NCI-H146 treated with DMSO at 0.1 percent for 48 hours (cell line): ENCODE measurements at regions not wholly inside any gene's neighbourhood (a gene's known extent, or its start where the extent isn't known, plus 50 kb on each side); places are given as distances from the start of the nearest gene placed in this dataset.
A peak's percentile ranks its signal among the peaks of the same experiment; 100 is the strongest.

Source experiments
- DNase-seq: peaks from one replicate; lab custom pipeline; 2025; ENCODE audit not compliant: unreplicated experiment; lab: John Stamatoyannopoulos, UW

DNA sequence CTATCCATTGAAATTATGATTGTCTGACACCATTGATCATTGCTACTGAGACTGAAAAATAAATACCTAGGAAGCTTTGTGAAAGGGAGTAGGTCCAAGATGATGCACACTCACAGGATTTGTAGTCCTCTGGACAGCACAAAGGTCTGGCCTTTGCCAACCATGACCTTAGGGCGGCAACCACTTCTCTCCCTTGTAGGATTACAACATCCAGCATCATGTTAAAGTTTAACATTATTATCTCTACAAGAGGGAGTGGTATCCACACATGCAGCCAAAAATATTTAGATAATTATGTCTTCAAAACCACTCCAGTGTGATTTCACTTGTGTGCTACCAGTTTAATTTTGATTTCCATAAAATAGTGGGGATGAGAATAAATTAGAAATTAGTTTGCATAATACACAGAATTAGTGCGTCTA lies 51.1 kb upstream of the NHSL1 start:
- no peak for DNase-seq

DNA sequence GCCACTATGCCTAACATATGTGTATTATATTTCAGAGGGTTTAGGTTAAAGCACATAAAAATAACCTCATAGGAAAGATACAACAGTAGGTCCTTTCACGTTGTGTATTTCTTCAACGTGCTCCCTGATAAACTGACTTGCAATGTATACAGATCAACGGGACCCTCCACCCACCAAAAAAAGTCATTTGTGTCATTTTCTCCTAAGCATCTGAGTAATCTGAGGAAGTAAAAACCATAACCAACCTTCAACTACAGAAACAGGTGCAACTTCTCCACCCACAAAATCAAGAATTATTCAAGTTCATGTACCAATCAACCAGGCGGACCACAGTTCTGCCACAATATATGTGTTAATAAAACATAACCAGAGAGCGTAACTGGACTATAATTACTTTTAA lies 54.9 kb upstream of the NHSL1 start:
- no peak for DNase-seq

DNA sequence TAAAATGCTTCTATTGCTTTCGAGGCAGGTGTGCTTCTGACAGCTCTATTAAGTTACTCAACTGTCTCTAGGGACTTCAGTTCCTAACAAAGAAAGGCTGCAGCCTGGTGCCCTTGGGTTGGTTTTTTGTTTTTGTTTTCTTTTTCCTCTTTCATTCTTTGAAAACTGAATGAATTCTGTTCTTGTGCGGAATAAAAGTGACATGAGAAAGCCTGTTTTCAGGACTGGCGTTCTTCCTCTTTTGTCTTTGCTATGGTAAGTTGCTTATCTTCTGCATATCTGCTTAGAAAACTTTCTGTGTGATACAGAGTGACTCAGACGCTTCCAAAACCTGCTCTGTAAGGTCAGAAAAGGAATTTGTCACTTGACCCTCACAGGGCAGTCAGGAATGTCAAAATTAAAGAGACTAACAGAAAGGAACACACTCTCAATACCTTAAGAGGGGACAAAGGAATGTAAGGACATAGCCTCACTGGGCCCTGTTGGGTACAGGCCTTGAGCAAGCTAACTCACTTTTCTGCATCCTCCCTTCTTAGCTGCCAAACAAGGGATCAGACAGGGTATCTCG lies 56.2 kb upstream of the NHSL1 start:
- DNase-seq, result no peak

DNA sequence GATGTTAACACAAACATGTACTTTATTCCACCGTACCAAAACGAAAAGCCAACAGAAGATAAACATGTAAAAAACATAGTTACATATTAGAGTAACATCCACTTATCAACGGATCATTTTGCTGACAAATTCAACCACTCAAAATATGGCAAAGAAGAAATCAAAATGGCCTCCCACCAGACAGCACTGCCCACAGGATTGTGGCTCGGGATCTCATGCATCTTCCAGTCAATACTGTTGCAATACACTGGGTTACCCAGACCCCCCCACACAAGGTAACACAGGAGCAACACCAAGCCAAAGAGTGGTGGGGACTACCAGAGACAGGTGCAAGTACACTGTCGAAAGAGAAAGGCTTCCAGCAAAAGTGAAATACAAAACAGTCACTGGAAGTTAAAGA lies 57.9 kb upstream of the NHSL1 start:
- DNase-seq, result no peak

DNA sequence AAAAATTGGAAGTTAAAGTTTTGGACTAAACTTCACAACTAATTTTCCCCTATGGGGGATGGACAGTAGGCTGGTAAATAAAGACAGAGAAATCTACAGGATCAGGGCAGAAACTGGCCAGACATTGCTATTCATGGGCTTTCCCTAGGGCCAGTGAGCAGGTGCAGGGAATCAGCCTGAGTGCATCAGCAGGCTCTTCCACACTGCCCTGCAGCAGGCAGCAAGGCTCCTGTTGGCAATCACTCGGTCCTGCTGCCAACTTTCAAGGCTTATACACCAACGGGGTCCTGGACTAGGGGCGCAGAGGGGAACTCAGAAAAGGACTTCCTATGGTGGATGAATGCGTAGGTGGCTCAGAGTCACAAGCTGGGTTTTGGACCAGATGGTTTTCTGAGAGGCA lies 59.8 kb upstream of the NHSL1 start:
- no peak for DNase-seq

DNA sequence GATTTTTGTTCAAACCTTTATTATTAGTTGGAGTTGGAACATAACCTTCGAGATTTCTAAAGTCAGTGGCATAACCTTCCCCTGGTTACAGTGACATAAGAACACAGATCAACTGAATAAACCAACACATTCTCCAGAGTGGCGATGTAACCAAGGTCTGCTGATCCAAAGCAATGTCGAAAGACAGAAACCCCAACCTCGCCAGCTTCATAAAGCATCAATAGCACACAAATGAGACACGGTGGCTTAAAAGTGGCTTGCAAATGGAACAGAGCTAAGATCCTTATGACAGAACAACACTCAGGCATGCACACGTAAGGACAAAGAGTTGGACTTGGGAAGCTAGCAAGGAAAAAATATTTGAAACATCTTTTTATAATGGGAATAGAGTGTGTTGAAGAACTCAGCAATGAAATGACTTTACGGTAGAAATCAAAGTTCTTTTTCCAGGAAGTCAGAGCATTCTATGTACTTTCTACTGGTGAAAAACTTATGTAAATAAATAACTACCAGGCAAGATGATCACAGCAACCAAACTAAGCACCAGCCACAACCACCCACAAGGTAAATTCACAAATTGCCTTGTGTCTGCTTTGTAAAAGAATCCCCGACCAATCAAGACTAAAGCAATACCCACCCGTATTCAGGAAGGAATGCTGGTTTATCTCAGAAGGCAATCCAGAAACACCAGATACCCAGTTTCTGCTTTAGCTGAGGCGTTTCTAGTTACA lies 61.0 kb upstream of the NHSL1 start:
- no peak for DNase-seq

DNA sequence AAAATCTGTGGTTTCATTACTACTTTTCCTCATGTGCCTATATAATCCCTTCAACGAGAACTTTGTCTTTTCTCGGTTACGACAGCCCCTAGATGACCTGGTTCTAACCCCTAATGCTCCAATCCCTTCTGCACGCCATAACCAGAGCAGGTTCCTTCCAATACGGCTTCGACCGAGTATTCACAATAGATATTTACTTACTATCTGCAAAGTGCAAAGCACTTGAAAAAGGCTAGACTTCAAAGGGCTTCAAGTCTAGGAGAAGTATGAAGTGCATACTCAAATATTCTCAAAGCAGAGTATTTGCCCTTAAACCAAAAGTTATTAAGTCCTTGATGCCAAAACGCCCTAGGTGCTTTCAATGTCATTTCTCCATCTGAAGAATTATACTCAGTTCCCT lies 63.4 kb upstream of the NHSL1 start:
- no peak for DNase-seq

DNA sequence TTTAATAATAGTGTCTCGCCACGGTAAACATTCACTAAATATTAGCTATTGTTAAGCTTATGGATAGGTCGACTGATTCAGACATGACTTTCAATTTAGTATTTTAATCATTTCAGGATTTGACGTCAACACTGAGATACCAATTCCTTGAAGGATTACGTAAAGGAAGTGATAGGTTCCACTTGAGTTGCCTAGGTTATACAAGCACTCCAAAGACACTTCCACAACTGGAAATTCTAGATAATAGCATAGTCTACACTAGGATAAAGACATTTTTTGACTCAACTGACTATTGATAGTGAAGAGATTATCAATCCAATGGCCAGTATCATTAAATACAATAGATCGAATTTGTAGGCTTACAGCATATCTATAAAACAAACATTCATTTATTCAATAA lies 63.9 kb upstream of the NHSL1 start:
- DNase-seq, result no peak

DNA sequence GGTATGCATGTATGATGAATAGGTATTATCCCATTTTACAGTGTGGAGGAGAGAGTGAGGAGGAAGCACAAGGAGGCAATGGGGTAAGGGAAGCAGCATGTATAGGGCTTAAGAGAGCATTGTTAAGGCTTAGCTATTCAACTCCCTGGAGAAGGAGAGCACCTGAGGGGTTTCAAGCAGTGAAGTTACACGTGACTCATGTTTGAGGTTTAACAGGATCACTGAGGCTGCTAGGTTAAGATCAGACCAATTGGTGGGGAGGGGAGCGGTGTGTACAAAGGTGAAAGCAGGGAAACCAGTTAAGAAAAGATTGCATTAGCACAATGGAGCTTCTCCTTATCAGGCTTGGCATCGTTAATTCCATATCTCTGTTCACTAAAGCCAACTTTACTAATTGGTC lies 64.4 kb upstream of the NHSL1 start:
- DNase-seq, result no peak

DNA sequence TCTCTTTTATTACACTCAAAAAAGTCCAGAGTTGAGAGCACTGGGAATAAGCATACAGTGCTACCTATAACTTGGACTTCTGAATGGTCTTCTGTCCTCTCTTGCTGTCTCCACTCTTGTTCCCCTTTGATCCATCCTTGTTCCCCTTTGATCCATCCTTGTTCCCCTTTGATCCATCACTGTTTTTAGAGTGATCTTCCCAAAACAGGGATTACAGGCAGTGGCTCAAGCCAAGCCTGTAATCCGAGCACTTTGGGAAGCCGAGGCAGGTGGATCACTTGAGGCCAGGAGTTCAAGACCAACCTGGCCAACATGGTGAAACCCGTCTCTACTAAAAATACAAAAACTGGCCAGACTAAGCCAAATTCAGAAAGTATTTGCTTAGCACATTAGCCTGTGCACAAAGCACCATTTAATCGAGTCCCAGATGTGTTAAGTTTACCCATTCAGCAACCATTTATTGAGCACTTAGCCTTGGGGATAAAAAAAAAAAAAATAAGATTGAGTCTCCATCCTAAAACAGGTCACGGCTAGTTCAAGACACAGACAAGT lies 65.0 kb upstream of the NHSL1 start:
- DNase-seq, result no peak

DNA sequence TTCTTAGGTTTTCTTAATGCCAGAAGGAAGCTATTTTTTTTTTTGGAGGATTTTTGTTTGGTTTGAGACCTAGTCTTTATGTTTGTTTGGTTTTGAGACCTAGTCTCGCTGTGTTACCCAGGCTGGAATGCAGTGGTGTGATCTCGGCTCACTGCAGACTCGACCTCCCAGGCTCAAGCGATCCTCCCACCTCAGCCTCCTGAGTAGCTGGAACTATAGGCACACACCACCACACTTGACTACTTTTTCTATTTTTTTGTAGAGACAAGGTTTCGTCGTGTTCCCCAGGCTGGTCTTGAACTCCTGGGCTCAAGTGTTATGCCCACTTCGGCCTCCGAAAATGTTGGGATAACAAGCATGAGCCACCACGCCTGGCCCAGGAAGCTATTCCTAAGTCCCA lies 67.8 kb upstream of the NHSL1 start:
- DNase-seq, result no peak

DNA sequence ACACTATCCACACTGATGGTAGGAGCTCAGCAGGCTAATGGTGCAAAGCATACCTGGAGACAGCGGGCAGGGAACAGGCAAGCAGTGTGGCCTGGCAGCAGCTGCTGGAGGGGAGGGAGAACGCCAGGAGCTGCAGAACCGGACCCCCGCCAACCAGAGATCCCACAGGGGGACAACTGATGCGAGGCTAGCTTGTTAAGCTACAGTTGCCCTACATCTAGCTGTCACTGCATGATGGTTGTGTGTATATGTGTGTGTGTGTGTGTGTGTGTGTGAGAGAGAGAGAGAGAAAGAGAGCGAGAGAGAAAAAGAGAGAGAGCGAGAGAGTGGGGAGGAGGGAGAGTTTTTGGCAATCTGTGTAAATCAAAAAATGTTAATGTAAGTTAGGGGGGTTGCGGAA lies 69.7 kb upstream of the NHSL1 start:
- DNase-seq, result no peak

DNA sequence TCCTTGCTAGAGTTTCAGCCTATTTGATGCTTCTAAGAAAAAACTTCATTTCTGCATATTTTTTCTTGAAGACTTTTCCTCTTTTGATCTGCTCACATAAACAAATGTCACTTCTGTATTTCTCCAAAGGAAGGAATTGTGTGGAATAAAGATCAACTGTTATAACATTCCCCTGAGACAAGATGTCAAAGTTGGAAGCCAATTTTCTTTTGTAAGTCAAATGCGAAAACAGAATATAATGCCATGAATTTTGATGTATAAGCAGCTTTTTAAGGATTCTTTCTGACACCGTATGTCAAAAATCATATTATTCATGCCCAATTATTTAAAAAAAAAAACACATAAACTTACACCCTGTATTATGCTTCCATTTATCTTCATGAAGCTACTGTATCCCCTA lies 70.3 kb upstream of the NHSL1 start:
- DNase-seq, result no peak

DNA sequence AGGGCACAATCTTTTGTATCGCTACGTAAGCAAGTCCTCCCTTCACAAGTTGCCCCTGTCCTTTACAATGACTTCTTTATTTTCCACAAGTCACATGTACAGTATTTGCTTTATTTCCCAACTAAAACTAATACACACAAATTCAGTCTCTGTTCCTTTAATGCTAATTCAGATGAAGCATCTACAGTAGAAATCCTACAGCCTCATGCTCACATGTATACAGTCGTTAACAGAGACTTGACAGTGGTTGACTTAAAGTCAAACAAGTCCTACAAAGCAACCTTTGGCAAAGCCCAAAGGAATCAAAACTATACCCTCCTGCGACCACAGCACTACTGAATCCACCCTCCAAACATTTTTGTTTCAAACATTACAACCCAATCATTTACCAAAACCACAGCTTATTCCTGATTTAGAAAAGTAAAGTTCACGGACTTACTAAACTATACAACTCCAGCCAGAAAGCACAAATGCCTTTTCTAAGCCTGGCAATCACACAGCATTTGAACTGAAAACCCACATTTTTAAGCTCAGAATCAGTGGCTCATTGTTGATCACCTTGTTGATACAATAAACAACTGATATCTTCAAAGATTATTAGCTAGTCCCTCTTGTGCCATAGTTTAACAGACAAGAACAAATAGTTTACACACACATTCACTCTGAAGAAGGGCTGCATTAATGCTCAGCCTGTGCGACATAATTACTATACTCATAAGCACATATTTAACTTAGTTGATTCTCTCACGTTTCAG lies 70.9 kb upstream of the NHSL1 start:
- DNase-seq, result no peak

DNA sequence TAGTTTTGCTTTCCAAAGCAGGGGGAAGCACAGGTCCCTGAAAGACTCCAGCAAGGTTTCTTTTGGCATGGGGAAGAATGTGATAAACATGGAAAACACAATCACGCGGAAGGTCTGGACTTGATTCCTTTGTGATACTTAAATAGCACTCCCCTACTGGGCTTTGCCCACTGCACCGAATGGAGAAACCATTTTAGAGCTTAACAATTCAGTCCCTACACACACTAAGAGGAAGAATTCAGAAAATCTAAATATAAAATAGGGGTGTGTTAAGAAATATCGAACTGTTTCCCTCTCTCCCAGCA lies 71.4 kb upstream of the NHSL1 start:
- DNase-seq, result peak; percentile 32

DNA sequence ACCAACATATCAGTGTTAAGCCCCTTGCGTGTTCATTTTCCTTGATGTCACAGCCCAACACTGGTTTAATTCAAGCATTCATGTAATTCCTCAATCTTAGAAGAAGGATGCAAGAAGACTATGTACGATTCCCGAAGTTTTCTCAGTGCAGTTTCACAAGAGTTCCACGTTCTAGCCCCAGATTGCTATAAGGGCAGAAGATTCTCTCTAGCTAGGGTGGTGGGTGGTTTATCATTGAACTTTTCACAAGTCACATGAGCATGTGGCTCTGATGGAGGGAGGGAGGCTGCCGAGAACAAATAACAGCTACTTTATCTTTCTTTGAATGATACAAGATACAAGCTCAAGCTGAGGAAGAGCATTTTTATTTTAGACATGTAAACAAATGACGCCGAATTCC lies 71.9 kb upstream of the NHSL1 start:
- peak; percentile 57 for DNase-seq

DNA sequence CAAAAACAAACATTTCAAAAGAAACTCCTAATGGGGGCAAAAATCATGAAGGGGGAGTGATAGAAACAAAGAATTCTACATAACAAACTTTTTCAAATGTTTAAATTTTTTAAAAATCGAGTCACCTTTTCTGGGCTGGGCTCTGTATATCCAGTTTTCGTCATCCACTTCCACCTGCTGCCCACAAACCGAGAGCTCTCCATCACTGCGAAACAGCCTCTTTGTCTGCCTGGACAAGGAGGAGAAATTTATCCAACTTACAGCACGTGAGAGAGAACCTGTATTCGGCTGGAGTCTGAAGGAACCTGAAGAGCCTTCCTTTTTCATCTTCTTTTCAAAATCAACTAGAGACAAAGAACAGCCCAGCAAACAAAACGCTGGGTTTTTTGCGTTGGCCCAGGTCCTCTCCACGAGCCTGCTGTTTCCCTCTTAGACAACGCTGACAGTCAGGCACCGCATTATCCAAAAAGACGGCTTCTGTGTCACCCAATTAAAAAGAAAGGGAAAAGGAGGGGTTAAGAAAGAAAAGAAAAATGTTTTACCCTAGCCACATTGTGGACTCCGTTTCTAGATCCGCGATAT lies 72.4 kb upstream of the NHSL1 start:
- peak; percentile 57 for DNase-seq

DNA sequence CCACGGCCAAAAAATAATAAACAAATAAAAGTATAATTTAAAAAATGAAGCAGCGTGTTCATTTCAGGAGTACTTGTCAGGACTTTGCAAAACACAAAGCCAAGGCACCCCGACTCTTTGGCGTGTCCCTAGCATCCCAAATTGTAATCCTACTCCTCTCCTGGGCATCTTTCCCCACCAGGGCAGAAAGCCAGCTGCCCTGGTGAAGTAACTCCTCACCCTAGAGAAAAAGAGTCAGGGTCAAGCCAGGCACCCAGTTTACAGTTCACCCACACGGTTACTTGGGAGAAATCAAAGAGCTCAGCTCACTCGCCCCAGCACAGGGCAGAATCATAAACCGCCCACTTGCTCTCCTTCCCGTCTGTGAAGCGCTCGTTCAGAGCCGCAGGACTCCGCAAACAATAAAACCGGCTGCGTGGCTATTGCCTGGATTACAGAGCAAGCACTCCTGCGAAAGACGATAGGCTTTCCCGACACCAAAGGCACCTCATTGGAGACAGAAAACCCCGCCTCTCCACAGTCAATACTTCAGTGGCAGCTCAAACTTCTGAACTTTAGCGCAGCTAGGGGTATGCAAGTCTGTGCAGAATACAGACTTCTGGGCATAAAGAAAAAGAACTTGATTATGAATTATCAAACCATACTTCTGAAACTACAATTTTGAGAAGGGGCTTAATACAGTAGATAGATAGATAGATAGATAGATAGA lies 73.0 kb upstream of the NHSL1 start:
- DNase-seq, result peak; percentile 94

DNA sequence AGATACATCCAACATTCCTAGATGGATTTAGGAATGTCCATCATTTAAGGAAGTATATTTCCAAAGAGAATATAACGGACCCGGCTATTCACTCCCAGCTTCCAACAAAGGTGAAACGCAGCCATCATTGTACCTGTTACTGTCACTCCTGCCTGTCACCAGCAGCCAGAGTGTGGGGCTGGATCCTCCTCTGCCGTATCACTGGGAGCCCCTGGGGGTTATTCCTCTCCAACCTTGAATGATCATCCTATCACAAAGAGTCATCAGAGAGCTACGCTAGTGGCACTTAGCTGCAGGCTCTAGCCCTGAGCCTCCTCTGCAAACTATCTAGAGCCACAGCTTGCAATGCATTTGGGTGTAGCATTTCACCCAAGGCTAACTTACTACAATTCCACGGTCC lies 73.6 kb upstream of the NHSL1 start:
- DNase-seq, result no peak

DNA sequence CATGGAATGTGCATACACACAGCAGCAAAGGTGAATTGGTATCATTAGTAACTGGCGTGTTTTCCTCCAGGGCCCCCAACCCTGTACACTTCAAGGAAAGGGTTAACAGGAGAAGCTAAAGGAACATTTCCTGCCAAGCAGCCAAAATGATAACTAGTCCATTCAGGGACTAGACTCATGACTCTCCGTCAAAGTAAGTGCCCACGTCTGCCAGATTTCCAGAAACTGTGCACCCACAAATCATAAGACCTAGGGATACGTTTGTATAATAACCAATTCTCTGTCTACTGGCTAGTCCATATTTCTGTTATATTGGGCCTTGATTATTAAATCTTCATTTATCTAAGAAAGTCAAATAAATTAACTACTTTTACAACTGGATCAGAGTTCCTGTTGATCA lies 76.0 kb upstream of the NHSL1 start:
- DNase-seq, result no peak

DNA sequence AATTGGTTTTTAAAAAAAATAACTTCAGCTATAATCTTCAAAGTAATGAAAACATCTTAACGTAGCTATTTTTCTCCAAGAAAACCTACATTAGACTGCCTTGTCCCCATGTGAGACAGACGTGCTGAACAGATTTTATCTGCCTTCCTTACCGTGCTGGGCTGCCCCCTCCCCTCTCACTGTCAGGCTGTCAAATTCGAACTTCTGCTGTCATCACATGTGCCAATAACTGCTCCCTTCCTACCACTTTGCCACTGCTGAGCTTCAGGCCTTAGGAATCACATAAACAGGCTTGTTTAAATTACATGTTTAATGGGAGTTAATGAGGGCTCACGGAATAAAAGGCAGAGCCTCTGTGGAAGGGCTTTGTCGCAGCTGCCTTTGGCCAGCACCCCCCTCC lies 77.0 kb upstream of the NHSL1 start:
- peak; percentile 87 for DNase-seq
